Activated CD4-positive, alpha-beta T cell treated with anti-CD3 and anti-CD28 coated beads for 36 hours (primary cell): ENCODE measurements at regions not wholly inside any gene's neighbourhood (a gene's known extent, or its start where the extent isn't known, plus 50 kb on each side); places are given as distances from the start of the nearest gene placed in this dataset.
"Not testable (repeated sequence)": the region's sequence is repeated elsewhere in the genome, so short reads cannot be mapped to it uniquely, and the experiment has no call there.

ENCODE experiments used
- ATAC-seq: fragments of 200-7000 bp; cut with Tn5 transposase; one replicate; pipeline ENCODE4 v1.10.0; 2021; ENCODE audit warnings: mild to moderate bottlenecking, moderate library complexity
- CTCF ChIA-PET: fragments of 350-600 bp; sonication (Branson Sonifier 250); formaldehyde crosslinking; loops from one replicate; lab custom pipeline; 2021; ENCODE audit warnings: antibody characterized with exemption; lab: Charles Lee
- POLR2A ChIA-PET: fragments of 350-600 bp; sonication (Branson Sonifier 250); formaldehyde crosslinking; loops from one replicate; lab custom pipeline; 2021; ENCODE audit warnings: antibody characterized with exemption, inconsistent platforms; lab: Charles Lee
- DNase-seq: peaks from one replicate; pipeline ENCODE4 v3.0.0-alpha.2; 2020
- H3K27ac Mint-ChIP-seq: one replicate; pipeline ENCODE4 v1.8.0; 2021; ENCODE audit warnings: mixed read lengths
- H3K27me3 Mint-ChIP-seq: one replicate; pipeline ENCODE4 v1.8.0; 2021; ENCODE audit warnings: mixed read lengths
- H3K36me3 Mint-ChIP-seq: one replicate; pipeline ENCODE4 v1.8.0; 2021; ENCODE audit warnings: low read depth, mixed read lengths
- H3K4me1 Mint-ChIP-seq: one replicate; pipeline ENCODE4 v1.8.0; 2021; ENCODE audit warnings: mixed read lengths
- H3K4me3 Mint-ChIP-seq: one replicate; pipeline ENCODE4 v1.8.0; 2021; ENCODE audit warnings: mild to moderate bottlenecking, moderate library complexity, mixed read lengths
- H3K9me3 Mint-ChIP-seq: one replicate; pipeline ENCODE4 v1.8.0; 2021; ENCODE audit warnings: low read depth, mixed read lengths
- intact Hi-C, 2 experiments: fragments of 100-400 bp; cut with DNase I in 1 of 2; cut with micrococcal nuclease in 1 of 2; formaldehyde crosslinking; loops; one replicate each; pipeline versions ENCODE4 v1.14.2 to v1.15.1; 2022 to 2024; cut with DNase I, micrococcal nuclease

DNA sequence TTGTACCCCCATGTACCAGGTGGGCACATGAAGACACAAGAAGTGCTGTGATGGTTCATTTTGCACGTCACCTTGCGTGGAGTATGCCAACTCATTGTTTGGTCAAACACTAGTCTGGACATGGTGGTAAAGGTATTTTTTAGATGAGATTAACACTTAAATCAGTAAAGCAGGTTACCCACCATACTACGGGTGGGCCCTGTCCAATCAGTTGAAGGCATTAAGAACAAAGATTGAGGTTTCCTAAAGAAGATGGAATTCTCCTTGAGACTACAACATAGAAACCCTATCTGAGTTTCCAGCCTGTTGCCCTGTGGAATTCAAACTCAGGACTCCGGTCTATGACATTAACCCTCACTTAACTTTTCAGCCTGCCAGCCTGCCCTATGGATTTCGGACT lies 118.4 kb downstream of the RPLP1 start:
- ATAC-seq (no peak), DNase-seq (no peak)
- ChIA-PET CTCF (interaction anchor here (0.5 kb wide), 1 partner anchor 315 kb away, joined by 3 read pairs; no protein-coding TSS in a partner anchor), POLR2A (no interaction called here)
- Mint-ChIP-seq H3K27me3 (no peaks in the 10 kb centered on the region), H3K4me1 (peaks cover 26% of the 10 kb centered on the region), H3K4me3 (no peak overlapping the region), H3K27ac (no peak overlapping the region), H3K36me3 (no peaks in the 10 kb centered on the region), H3K9me3 (no peaks in the 10 kb centered on the region)
- intact Hi-C loops: loop anchor here (5.0 to 10.0 kb wide), 3 partner anchors 144 to 686 kb away; partner anchors contain the start of gene TLE3 (in 1 of the 2)

DNA sequence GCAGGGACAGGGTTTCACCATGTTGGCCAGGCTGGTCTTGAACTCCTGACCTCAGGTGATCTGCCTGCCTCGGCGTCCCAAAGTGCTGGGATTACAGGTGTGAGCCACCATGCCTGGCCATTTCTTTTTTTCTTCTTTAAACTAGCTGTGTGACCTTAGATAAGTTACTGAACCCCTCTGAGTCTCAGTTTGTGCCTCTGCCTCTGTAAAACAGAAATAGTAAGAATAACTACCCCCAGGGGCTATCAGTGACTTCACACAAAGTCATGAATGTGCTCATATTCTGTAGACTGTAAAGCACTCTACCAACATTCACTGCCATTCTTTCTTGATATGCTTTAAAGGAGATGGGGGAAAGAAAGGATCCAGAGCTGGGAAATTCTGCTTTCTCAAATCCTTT lies 120.7 kb downstream of the RPLP1 start:
- not testable (repeated sequence) for H3K9me3 Mint-ChIP-seq, H3K27me3 Mint-ChIP-seq, DNase-seq, H3K4me3 Mint-ChIP-seq, H3K36me3 Mint-ChIP-seq, ATAC-seq
- POLR2A ChIA-PET: interaction anchor here (0.6 kb wide), 1 partner anchor 983 kb away, joined by 3 read pairs; no protein-coding TSS in a partner anchor
- H3K4me1 Mint-ChIP-seq: peaks cover 37% of the 10 kb centered on the region
- peak overlapping the region; percentile 83 for H3K27ac Mint-ChIP-seq
- CTCF ChIA-PET: interaction anchor here (0.6 to 1.1 kb wide), 3 partner anchors 134 to 485 kb away, joined by 3 read pairs; no protein-coding TSS in a partner anchor
- intact Hi-C loops: loop anchor here (5.0 to 10.0 kb wide), 3 partner anchors 142 to 684 kb away; partner anchors contain the start of gene TLE3 (in 1 of the 2)

DNA sequence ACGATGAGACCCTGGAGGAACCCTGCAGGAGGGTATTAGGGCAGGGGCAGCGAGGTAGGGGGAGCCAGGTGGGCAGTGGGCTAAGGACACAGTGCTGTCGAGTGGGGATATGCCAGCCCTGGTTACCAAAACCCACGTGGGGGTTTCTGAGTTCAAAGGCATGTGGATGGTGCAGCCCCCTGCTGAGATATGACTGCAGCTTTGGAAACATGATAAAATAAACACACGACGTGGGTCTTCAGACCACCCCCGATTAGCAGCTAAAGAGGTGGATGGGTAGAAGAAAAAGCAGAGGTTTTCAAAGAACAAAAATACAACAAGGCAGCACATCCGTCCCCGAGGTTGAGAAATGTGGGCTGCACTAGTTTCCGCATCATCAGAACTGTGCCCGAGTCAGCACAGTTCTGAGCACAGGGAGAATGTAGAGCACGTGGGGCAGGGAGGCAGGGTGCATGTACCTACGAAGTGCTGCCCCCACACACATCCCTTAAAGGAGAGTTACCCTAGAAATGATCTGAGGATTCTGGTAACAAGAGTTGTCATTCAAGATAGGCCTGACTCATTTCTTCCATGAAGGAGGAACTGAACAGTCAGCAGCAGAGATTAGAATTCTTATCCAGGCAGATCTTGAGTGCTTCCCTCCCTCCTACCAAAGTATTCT lies 121.3 kb downstream of the RPLP1 start:
- peak overlapping the region; percentile 3 for H3K4me3 Mint-ChIP-seq
- H3K27ac Mint-ChIP-seq: peak overlapping the region; percentile 83
- H3K9me3 Mint-ChIP-seq: no peaks in the 10 kb centered on the region
- DNase-seq (peak; percentile 86), ATAC-seq (peak; percentile 98)
- POLR2A ChIA-PET: interaction anchor here (0.6 kb wide), 1 partner anchor 982 kb away, joined by 3 read pairs; no protein-coding TSS in a partner anchor
- CTCF ChIA-PET: no interaction called here
- H3K4me1 Mint-ChIP-seq: peaks cover 37% of the 10 kb centered on the region
- intact Hi-C loops: loop anchor here (1.0 to 10.0 kb wide), 10 partner anchors 92 to 918 kb away; partner anchors contain the start of gene TLE3 (in 1 of the 2)
- H3K27me3 Mint-ChIP-seq: no peaks in the 10 kb centered on the region
- no peaks in the 10 kb centered on the region for H3K36me3 Mint-ChIP-seq

DNA sequence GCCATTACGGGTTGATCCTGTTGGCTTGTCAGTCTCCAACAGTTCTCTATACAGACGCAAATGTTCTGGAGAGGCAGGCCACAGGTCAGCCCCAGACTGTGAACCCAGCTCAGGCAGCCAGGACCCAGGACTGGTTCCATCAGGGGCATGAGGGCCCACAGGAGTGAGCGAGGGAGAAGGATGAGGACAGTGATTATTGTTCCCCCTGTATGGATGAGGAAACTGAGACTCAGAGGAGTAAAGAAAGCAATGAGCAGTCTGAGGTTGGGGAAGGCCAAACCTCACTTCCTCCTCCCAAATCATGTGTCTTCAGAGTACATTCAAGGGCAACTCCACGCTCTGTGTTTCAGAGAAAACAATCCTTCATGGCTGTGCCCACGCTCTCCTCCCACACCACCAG lies 121.9 kb downstream of the RPLP1 start:
- Mint-ChIP-seq H3K27ac (peak overlapping the region; percentile 83), H3K4me1 (peaks cover 37% of the 10 kb centered on the region), H3K9me3 (no peaks in the 10 kb centered on the region), H3K27me3 (no peaks in the 10 kb centered on the region), H3K36me3 (no peaks in the 10 kb centered on the region), H3K4me3 (no peak overlapping the region)
- ATAC-seq (peak; percentile 19), DNase-seq (peak; percentile 27)
- ChIA-PET CTCF (no interaction called here), POLR2A (no interaction called here)
- intact Hi-C loops: loop anchor here (1.0 to 10.0 kb wide), 10 partner anchors 92 to 918 kb away; partner anchors contain the start of gene TLE3 (in 1 of the 2)

DNA sequence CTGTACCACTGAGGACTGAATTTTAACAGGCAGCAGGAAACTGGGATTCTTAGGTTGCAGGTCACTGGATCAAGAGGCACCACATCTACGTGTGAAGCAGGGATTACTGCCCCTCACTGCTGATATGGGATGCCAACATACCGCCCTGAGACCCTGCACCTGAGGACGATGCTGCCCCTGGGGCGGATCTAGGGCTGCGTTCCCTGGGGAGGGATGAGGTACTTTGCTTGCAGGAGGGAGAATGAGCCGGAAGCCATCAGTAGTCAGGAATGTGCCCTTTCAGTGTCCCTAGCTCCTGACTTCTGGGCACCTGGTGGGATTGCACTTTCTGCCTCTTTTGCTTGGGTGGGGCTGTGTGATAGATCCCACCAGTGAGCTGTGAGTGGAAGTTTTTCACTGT lies 122.8 kb downstream of the RPLP1 start:
- no peak overlapping the region for H3K27ac Mint-ChIP-seq
- H3K36me3 Mint-ChIP-seq: no peaks in the 10 kb centered on the region
- CTCF ChIA-PET: interaction anchor here (0.6 to 0.8 kb wide), 4 partner anchors 99 to 957 kb away, joined by 3 to 4 read pairs (median 4); no protein-coding TSS in a partner anchor
- peaks cover 37% of the 10 kb centered on the region for H3K4me1 Mint-ChIP-seq
- POLR2A ChIA-PET: no interaction called here
- intact Hi-C loops: loop anchor here (2.0 to 10.0 kb wide), 6 partner anchors 107 to 902 kb away; partner anchors contain the start of gene TLE3 (in 1 of the 2)
- ATAC-seq: no peak
- no peaks in the 10 kb centered on the region for H3K27me3 Mint-ChIP-seq
- no peak overlapping the region for H3K4me3 Mint-ChIP-seq
- H3K9me3 Mint-ChIP-seq: no peaks in the 10 kb centered on the region
- DNase-seq: no peak

DNA sequence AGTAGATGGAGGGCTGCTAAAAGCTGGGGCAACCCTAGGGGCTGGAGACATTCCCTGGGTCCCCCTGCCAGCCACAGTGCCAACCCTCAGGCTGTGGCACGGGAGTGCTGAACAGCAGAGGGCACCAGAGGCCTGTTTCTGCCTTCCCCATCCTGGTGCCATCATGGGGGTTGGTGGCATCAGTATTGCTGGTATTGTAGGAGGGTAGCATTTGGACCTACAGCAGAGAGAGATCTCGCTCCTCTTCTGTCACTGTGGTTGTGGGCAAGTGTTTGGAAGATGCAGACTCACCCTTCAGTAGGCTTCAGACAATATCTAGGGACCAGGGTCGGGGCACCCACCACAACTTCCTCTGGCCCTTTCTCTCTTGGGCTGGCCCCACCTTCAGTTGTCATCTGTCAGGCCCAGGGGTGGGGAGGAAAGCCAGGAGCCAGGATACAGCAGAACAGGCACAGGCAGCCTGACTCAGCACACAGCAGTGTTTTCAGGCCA lies 123.5 kb downstream of the RPLP1 start:
- ATAC-seq (peak; percentile 59), DNase-seq (peak; percentile 85)
- CTCF ChIA-PET: interaction anchor here (0.6 to 1.2 kb wide), 7 partner anchors 10 to 889 kb away, joined by 3 to 6 read pairs (median 3); no protein-coding TSS in a partner anchor
- Mint-ChIP-seq H3K27ac (peak overlapping the region; percentile 16), H3K27me3 (no peaks in the 10 kb centered on the region), H3K4me3 (no peak overlapping the region), H3K9me3 (no peaks in the 10 kb centered on the region), H3K36me3 (no peaks in the 10 kb centered on the region), H3K4me1 (peaks cover 37% of the 10 kb centered on the region)
- intact Hi-C loops: loop anchor here (5.0 to 10.0 kb wide), 5 partner anchors 139 to 901 kb away; partner anchors contain the start of gene TLE3 (in 1 of the 2)
- POLR2A ChIA-PET: no interaction called here

DNA sequence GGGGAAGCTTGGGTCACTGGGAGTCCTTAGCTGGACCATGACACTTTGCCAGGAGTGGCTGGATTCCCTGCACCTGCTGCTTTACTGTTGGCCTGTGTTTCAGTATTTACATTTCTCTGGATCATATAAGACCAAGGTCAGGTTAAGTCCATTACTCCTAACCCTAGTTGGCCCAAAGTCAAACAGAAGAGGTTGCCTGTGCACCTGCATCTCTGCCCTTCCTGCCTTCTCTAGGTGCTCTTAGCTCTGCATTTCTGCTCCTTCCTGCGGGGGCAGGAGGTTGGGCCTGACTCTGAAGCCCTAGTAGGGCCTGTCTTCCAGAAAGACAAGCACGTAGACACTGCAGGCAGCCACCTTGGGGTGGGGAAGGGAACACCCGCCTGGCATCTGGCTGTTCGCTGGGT lies 124.3 kb downstream of the RPLP1 start:
- CTCF ChIA-PET: interaction anchor here (0.6 to 1.2 kb wide), 10 partner anchors 9 to 992 kb away, joined by 3 to 6 read pairs (median 3); no protein-coding TSS in a partner anchor
- Mint-ChIP-seq H3K4me1 (peaks cover 37% of the 10 kb centered on the region), H3K27me3 (no peaks in the 10 kb centered on the region), H3K27ac (peak overlapping the region; percentile 15), H3K4me3 (no peak overlapping the region), H3K36me3 (no peaks in the 10 kb centered on the region), H3K9me3 (no peaks in the 10 kb centered on the region)
- POLR2A ChIA-PET: no interaction called here
- ATAC-seq: no peak
- DNase-seq: peak; percentile 29
- intact Hi-C loops: loop anchor here (5.0 to 10.0 kb wide), 5 partner anchors 138 to 900 kb away; partner anchors contain the start of gene TLE3 (in 1 of the 2)

DNA sequence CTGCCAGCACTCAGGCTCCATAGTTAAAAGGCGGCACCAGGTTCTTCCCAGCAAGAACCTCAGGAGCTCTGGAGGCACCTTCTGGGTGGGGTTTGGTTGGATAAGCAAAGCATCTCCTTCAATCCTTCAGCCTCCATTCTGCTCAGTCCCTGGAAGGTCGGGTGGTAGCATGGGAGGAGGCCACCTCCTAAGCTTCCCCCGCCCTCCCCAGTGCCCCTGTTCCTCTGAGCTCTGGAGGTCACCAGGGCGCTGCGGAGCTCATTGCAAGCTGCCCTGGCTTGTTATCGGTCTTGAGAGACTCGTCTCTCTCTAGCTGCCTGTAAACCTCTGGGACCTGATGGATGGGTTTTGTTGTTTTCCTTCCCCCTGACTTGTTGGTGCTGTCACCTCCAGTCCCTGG lies 124.8 kb downstream of the RPLP1 start:
- no peak for ATAC-seq
- Mint-ChIP-seq H3K9me3 (no peaks in the 10 kb centered on the region), H3K36me3 (no peaks in the 10 kb centered on the region), H3K27ac (no peak overlapping the region), H3K4me3 (no peak overlapping the region), H3K27me3 (no peaks in the 10 kb centered on the region), H3K4me1 (peaks cover 37% of the 10 kb centered on the region)
- intact Hi-C loops: loop anchor here (5.0 to 10.0 kb wide), 5 partner anchors 137 to 900 kb away; partner anchors contain the start of gene TLE3 (in 1 of the 2)
- CTCF ChIA-PET: interaction anchor here (0.7 to 1.0 kb wide), 3 partner anchors 11 to 446 kb away, joined by 3 read pairs; no protein-coding TSS in a partner anchor
- POLR2A ChIA-PET: no interaction called here
- no peak for DNase-seq

DNA sequence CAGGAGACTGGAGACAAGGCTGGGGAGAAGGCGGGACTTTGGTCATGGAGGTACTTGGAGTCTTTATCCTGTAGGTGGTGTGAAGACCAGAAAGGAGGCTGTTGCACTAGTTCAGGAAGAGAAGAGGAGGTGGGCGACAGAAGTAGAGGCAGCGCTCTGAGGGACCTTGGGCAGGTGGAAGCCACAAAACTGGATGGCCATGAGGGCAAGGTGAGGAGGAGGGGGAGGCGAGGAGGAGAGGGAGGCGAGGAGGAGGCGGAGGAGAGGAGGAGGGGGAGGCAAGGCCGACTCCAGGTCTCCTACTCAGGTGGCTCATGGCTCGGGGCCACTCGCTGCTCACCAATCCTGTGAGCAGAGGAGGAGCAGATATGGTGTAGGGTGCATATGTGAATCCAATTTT lies 125.6 kb downstream of the RPLP1 start:
- intact Hi-C loops: loop anchor here (5.0 to 10.0 kb wide), 5 partner anchors 137 to 899 kb away; partner anchors contain the start of gene TLE3 (in 1 of the 2)
- Mint-ChIP-seq H3K4me3 (no peak overlapping the region), H3K27ac (no peak overlapping the region), H3K27me3 (no peaks in the 10 kb centered on the region), H3K9me3 (no peaks in the 10 kb centered on the region), H3K4me1 (peaks cover 36% of the 10 kb centered on the region), H3K36me3 (no peaks in the 10 kb centered on the region)
- ATAC-seq (no peak), DNase-seq (no peak)
- CTCF ChIA-PET: no interaction called here
- POLR2A ChIA-PET: no interaction called here

DNA sequence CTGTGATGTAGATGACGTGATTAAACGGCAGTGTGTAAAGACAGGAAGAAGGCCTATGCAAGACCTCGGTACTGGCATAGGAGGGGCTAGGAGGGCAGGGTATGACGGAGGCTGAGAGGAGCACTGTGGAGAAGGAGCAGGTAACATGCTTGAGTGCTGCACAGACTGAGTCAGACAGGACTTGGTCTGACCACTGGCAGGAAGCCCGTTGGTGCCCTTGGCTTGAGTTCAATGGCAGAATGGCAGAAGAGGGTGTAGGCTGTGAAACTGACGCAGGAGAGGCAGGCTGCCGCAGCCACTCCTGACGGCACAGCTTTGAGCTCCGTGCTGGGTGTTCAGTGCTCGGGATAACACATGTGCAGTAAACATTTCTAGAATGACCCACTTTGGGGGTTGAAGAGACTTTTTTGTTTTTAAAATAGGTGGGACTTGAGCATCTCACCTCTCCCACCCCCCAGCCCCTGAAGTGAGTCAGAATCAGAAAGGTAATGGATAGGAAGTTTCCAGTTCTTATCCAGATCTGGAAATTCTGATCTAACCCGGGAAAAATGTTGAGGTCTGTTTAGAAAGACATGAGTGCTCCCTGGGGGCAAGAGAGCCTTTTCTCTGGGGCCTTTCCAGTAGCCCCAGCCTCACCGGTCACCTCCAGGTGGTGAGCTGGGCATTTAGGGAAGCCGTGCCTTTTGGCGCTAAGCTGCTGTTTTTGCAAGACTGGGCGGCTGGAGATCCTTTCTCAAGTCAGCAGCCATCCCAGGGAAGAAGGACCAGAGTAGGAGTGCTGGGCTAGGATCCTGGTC lies 126.4 kb downstream of the RPLP1 start:
- Mint-ChIP-seq H3K27me3 (no peaks in the 10 kb centered on the region), H3K36me3 (no peaks in the 10 kb centered on the region), H3K4me3 (no peak overlapping the region), H3K27ac (no peak overlapping the region), H3K4me1 (peaks cover 33% of the 10 kb centered on the region), H3K9me3 (no peaks in the 10 kb centered on the region)
- intact Hi-C loops: loop anchor here (5.0 to 10.0 kb wide), 5 partner anchors 136 to 898 kb away; partner anchors contain the start of gene TLE3 (in 1 of the 2)
- ChIA-PET POLR2A (no interaction called here), CTCF (no interaction called here)
- ATAC-seq (no peak), DNase-seq (no peak)
